ENCODE measurements at regions not wholly inside any gene's neighbourhood (a gene's known extent, or its start where the extent isn't known, plus 50 kb on each side); places are given as distances from the start of the nearest gene placed in this dataset.

DNA sequence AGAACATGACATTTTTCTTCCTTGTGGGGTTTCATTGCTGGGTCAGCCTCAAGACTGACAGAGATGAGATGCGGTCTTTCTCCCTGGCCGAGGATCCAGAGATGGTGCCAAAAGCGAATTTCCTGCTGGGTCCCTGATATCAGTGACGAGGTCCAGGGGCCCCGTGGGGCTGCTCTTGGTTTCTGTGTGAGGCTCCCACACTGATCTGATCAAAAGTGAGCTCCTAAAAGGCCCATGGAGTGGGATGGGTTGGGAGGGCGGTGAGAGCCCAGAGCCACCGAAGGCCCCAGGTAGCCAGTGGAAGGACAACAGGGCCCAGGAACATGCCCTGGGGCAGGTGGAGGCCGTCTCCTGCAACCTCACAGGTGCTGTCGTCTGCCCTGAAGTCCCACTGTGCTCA is 208.4 kb upstream of the CDH4 start:
- no peak overlapping the region for H3K4me3 ChIP-seq
- TF ChIP-seq, protein P1, sequence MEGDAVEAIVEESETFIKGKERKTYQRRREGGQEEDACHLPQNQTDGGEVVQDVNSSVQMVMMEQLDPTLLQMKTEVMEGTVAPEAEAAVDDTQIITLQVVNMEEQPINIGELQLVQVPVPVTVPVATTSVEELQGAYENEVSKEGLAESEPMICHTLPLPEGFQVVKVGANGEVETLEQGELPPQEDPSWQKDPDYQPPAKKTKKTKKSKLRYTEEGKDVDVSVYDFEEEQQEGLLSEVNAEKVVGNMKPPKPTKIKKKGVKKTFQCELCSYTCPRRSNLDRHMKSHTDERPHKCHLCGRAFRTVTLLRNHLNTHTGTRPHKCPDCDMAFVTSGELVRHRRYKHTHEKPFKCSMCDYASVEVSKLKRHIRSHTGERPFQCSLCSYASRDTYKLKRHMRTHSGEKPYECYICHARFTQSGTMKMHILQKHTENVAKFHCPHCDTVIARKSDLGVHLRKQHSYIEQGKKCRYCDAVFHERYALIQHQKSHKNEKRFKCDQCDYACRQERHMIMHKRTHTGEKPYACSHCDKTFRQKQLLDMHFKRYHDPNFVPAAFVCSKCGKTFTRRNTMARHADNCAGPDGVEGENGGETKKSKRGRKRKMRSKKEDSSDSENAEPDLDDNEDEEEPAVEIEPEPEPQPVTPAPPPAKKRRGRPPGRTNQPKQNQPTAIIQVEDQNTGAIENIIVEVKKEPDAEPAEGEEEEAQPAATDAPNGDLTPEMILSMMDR (IDR thresholded peaks at IDR 0.05), result no peak
- no peak for TF ChIP-seq POLR2A (IDR thresholded peaks at IDR 0.05)
- H3K36me3 ChIP-seq, result no peaks in the 10 kb centered on the region
- intact Hi-C loops (cut with DNase I; ENCODE audit: low total_unique reads), result no loop called here
- H3K9me3 ChIP-seq, result no peaks in the 10 kb centered on the region
- no peaks in the 10 kb centered on the region for H3K4me1 ChIP-seq
- H3K27me3 ChIP-seq, result no peaks in the 10 kb centered on the region
- DNase-seq, result no peak
- no peak overlapping the region for H3K27ac ChIP-seq

DNA sequence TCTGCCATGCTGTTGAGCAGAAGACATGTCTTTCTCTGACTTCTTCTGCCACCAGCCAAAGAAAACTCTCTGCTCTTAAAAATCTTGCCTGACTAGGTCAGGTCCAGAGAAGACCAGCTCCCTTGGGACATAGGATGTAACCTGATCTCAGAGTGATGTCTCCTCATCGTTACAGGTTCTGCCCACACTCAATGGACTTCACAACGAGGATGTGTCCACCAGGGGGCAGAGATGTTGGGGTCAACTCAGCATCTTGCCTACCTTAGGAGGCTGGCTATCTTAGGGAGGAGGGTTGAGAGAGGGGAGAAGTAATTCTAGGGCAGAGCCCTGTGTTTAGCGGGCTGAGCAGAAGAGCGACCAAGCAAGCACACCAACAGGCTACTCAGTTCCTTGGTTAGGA is 207.6 kb upstream of the CDH4 start:
- Histone ChIP-seq H3K4me1 (no peaks in the 10 kb centered on the region), H3K4me3 (no peak overlapping the region), H3K9me3 (no peaks in the 10 kb centered on the region), H3K27me3 (no peaks in the 10 kb centered on the region), H3K36me3 (no peaks in the 10 kb centered on the region), H3K27ac (no peak overlapping the region)
- TF ChIP-seq POLR2A (IDR thresholded peaks at IDR 0.05), result no peak
- TF ChIP-seq, protein P1 (IDR thresholded peaks at IDR 0.05), result no peak
- intact Hi-C loops (cut with DNase I; ENCODE audit: low total_unique reads), result no loop called here
- no peak for DNase-seq

DNA sequence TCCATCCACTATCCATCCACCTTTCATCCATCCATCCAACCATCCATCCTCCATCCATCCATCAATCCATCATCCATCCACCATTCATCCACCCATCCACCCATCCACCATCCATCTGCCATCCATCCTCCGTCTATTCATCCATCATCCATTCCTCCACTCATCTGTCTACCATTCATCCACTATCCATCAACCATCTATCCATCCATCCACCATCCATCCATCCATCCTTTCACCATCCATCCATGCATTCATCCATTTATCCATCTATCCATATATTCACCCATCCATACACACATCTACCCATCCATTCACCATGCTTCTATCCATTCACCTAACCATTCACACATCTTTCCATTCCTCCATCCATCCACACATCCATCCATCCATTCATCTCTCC is 207.0 kb upstream of the CDH4 start:
- no peak for DNase-seq
- Histone ChIP-seq H3K4me1 (no peaks in the 10 kb centered on the region), H3K4me3 (no peak overlapping the region), H3K27ac (no peak overlapping the region), H3K36me3 (no peaks in the 10 kb centered on the region), H3K9me3 (no peaks in the 10 kb centered on the region), H3K27me3 (no peaks in the 10 kb centered on the region)
- intact Hi-C loops (cut with DNase I; ENCODE audit: low total_unique reads), result no loop called here
- no peak for TF ChIP-seq POLR2A (IDR thresholded peaks at IDR 0.05)
- TF ChIP-seq, protein P1 (IDR thresholded peaks at IDR 0.05), result no peak

DNA sequence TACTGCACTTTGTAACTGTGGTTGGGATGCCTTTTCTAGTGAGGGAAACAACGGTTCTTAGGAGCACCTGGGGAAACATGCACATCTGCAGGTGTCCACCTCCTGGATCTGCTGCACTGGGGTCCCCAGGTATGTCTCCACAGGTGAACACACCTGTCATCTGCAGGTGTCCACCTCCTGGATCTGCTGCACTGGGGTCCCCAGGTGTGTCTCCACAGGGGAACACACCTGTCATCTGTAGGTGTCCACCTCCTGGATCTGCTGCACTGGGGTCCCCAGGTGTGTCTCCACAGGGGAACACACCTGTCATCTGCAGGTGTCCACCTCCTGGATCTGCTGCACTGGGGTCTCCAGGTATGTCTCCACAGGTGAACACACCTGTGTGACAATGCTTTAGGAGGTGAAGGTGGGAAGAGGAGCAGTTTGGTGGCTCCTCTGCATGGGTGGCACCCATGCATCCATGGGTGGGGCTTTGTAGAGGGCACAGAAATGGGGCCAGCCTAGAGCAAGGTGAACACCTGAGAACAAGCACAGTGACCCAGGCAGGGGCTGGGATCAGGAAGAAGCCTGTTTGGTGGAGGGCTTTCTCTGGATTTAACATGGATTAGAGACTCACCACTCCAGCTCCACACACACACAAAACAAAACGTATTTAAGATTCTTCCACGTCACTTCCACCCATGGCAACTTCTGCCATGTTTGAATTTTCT is 206.0 kb upstream of the CDH4 start:
- peak in 1 of 2 donors; percentile 34 for DNase-seq
- no peaks in the 10 kb centered on the region for H3K36me3 ChIP-seq
- H3K9me3 ChIP-seq, result no peaks in the 10 kb centered on the region
- no peaks in the 10 kb centered on the region for H3K4me1 ChIP-seq
- no peak for TF ChIP-seq POLR2A (IDR thresholded peaks at IDR 0.05)
- TF ChIP-seq, protein P1 (IDR thresholded peaks at IDR 0.05), result no peak
- no peaks in the 10 kb centered on the region for H3K27me3 ChIP-seq
- no peak overlapping the region for H3K27ac ChIP-seq
- no peak overlapping the region for H3K4me3 ChIP-seq
- intact Hi-C loops (cut with DNase I; ENCODE audit: low total_unique reads), result no loop called here

DNA sequence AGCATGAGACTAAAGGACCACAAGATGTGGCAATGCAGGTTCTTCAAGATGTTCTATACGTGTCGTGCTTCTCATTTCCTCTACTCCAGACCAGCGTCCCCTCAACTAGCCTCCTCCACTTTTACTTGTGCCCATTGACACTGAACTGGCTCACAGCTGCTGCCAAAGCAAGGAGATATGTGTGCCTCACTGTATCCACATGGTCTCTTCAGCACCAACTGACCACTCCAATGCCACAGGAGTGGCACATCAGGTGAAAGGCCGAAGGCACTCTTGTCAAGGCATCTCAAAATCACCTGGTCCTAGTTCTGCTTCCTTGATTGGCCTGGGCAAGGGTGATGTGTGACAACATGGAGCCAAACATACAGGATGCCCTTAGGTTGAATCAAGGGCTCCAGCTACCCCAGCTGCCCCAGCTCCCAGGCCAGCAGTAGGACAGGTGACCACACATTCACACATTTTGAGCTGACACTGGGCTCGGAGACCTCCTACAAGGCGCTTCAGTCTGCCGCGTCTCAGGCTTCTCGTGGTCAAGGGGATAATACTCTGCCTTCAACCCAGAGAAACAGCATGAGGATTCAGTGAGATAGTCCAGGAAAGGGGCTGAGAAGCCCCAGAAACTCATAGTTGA is 205.2 kb upstream of the CDH4 start:
- TF ChIP-seq POLR2A (IDR thresholded peaks at IDR 0.05), result no peak
- TF ChIP-seq, protein P1 (IDR thresholded peaks at IDR 0.05), result no peak
- Histone ChIP-seq H3K27me3 (no peaks in the 10 kb centered on the region), H3K27ac (no peak overlapping the region), H3K36me3 (no peaks in the 10 kb centered on the region), H3K4me1 (no peaks in the 10 kb centered on the region), H3K4me3 (no peak overlapping the region), H3K9me3 (no peaks in the 10 kb centered on the region)
- intact Hi-C loops (cut with DNase I; ENCODE audit: low total_unique reads), result no loop called here
- DNase-seq, result no peak

All from uterus (tissue), 3 donors.